ENCODE measurements at regions not wholly inside any gene's neighbourhood (a gene's known extent, or its start where the extent isn't known, plus 50 kb on each side); places are given as distances from the start of the nearest gene placed in this dataset.

DNA sequence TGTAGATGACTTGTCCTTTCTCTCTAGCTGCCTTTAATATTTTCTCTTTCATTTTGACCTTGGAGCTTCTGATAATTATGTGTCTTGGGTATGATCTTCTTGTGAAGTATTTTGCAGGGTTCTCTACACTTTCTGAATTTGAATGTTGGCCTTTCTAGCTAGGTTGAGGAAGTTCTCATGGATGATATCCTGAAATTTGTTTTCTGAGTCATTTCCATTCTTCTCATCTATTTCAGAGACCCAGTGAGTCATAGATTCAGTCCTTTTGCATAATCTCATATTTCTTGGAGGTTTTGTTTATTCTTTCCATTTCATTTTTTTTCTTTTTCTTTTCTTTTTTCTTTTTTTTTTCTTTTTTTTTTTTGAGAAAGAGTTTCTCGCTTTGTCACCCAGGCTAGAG, 585.7 kb upstream of the PABPC4L start:
- TF ChIP-seq, protein P1, sequence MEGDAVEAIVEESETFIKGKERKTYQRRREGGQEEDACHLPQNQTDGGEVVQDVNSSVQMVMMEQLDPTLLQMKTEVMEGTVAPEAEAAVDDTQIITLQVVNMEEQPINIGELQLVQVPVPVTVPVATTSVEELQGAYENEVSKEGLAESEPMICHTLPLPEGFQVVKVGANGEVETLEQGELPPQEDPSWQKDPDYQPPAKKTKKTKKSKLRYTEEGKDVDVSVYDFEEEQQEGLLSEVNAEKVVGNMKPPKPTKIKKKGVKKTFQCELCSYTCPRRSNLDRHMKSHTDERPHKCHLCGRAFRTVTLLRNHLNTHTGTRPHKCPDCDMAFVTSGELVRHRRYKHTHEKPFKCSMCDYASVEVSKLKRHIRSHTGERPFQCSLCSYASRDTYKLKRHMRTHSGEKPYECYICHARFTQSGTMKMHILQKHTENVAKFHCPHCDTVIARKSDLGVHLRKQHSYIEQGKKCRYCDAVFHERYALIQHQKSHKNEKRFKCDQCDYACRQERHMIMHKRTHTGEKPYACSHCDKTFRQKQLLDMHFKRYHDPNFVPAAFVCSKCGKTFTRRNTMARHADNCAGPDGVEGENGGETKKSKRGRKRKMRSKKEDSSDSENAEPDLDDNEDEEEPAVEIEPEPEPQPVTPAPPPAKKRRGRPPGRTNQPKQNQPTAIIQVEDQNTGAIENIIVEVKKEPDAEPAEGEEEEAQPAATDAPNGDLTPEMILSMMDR (IDR thresholded peaks at IDR 0.05; ENCODE audit: low read depth, low read length, missing control alignments), result no peak
- DNase-seq, result peak; percentile 1
- in situ Hi-C loops (cut with HindIII; ENCODE audit: low pct_ligation_motif_present, low sequenced_read_pairs), result no loop called here
- H3K27me3 ChIP-seq (replicated peaks), result no peaks in the 10 kb centered on the region
- no peak overlapping the region for H3K4me3 ChIP-seq (ENCODE audit: low read depth, low read length)
- peak overlapping the region; percentile 29 for H3K27ac ChIP-seq
- H3K36me3 ChIP-seq (replicated peaks), result no peaks in the 10 kb centered on the region

DNA sequence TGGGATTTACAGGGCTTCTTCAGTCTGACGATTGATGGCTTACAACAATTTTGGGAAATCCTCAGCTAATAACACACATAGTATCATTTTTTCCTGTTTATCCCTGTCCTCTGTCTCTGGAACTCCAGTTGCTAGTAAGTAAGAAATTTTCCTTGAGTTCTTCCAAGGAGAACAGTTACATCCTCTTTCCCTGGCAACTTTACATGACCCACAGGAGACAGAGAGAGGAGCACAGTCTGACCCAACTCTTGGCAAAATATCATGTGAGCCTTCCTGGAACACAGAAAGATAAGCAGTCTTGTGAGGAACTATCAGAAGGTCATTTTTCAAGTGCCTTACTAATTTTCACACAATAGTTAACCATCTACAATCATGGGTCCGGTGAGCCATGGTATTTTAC, 578.7 kb upstream of the PABPC4L start:
- in situ Hi-C loops (cut with HindIII; ENCODE audit: low pct_ligation_motif_present, low sequenced_read_pairs), result no loop called here

GRCh38 chr4:134777606-134778005, 576.0 kb upstream of the PABPC4L start:
- H3K27me3 ChIP-seq (replicated peaks), result no peaks in the 10 kb centered on the region
- no peak for DNase-seq
- no peaks in the 10 kb centered on the region for H3K36me3 ChIP-seq (replicated peaks)
- no peak overlapping the region for H3K4me3 ChIP-seq (ENCODE audit: low read depth, low read length)
- TF ChIP-seq, protein P1 (IDR thresholded peaks at IDR 0.05; ENCODE audit: low read depth, low read length, missing control alignments), result no peak
- in situ Hi-C loops (cut with HindIII; ENCODE audit: low pct_ligation_motif_present, low sequenced_read_pairs), result no loop called here
- no peak overlapping the region for H3K27ac ChIP-seq

More for the DNA sequence above, 578.7 kb upstream of the PABPC4L start:
- no peak for DNase-seq
- TF ChIP-seq, protein P1 (IDR thresholded peaks at IDR 0.05; ENCODE audit: low read depth, low read length, missing control alignments), result no peak
- H3K27me3 ChIP-seq (replicated peaks), result no peaks in the 10 kb centered on the region
- no peak overlapping the region for H3K27ac ChIP-seq
- no peaks in the 10 kb centered on the region for H3K36me3 ChIP-seq (replicated peaks)
- no peak overlapping the region for H3K4me3 ChIP-seq (ENCODE audit: low read depth, low read length)

DNA sequence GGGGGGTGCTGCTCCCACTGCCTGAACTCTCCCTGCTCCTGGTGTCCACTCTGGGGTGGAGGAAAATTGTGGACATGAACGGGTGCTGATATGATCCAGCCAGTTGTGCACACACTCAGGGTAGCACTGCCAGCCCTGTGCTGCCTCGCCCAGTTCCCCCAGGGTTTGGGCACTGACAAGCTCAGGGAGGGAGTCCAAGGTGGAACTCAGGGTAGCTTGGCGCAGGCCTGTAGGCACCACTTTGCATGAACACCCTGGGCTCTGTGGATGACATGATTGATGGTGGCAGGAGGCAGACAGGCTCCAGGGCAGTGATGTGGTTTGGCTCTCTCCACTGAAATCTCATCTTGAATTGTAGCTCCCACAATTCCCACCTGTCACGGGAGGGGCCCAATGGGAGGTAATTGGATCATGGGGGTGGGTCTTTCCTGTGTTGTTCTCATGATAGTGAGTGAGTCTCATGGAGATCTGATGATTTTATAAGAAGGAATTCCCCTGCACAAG, 572.0 kb upstream of the PABPC4L start:
- in situ Hi-C loops (cut with HindIII; ENCODE audit: low pct_ligation_motif_present, low sequenced_read_pairs), result no loop called here
- H3K27ac ChIP-seq, result no peak overlapping the region
- no peak overlapping the region for H3K4me3 ChIP-seq (ENCODE audit: low read depth, low read length)
- no peak for DNase-seq
- no peaks in the 10 kb centered on the region for H3K36me3 ChIP-seq (replicated peaks)
- TF ChIP-seq, protein P1 (IDR thresholded peaks at IDR 0.05; ENCODE audit: low read depth, low read length, missing control alignments), result no peak
- H3K27me3 ChIP-seq (replicated peaks), result no peaks in the 10 kb centered on the region

- no peaks in the 10 kb centered on the region for H3K36me3 ChIP-seq (replicated peaks)
- H3K4me3 ChIP-seq (ENCODE audit: low read depth, low read length), result no peak overlapping the region
- in situ Hi-C loops (cut with HindIII; ENCODE audit: low pct_ligation_motif_present, low sequenced_read_pairs), result no loop called here
- TF ChIP-seq, protein P1 (IDR thresholded peaks at IDR 0.05; ENCODE audit: low read depth, low read length, missing control alignments), result peak; percentile 34
- no peak overlapping the region for H3K27ac ChIP-seq
- DNase-seq, result no peak
- H3K27me3 ChIP-seq (replicated peaks), result no peaks in the 10 kb centered on the region
Measured at GRCh38 chr4:134762053-134762452, 560.5 kb upstream of the PABPC4L start.

- Histone ChIP-seq H3K27me3 (replicated peaks) (no peaks in the 10 kb centered on the region), H3K4me3 (ENCODE audit: low read depth, low read length) (no peak overlapping the region), H3K36me3 (replicated peaks) (no peaks in the 10 kb centered on the region), H3K27ac (no peak overlapping the region)
- DNase-seq, result no peak
- in situ Hi-C loops (cut with HindIII; ENCODE audit: low pct_ligation_motif_present, low sequenced_read_pairs), result no loop called here
- TF ChIP-seq, protein P1 (IDR thresholded peaks at IDR 0.05; ENCODE audit: low read depth, low read length, missing control alignments), result no peak
Measured at GRCh38 chr4:134756421-134756820, 554.8 kb upstream of the PABPC4L start.
